22Rv1 (cell line): ENCODE measurements at regions not wholly inside any gene's neighbourhood (a gene's known extent, or its start where the extent isn't known, plus 50 kb on each side); places are given as distances from the start of the nearest gene placed in this dataset.

Experiments
- ZFX ChIP-seq: fragments of 450-650 bp; IDR thresholded peaks from 2 replicates; pipeline ENCODE4 v1.6.1; 2017; ENCODE audit warnings: antibody characterized with exemption, borderline replicate concordance
- TF ChIP-seq, protein P1 (sequence below): fragments of 450-650 bp; IDR thresholded peaks from 2 replicates; pipeline ENCODE4 v1.5.1; 2017; ENCODE audit warnings: mild to moderate bottlenecking

DNA sequence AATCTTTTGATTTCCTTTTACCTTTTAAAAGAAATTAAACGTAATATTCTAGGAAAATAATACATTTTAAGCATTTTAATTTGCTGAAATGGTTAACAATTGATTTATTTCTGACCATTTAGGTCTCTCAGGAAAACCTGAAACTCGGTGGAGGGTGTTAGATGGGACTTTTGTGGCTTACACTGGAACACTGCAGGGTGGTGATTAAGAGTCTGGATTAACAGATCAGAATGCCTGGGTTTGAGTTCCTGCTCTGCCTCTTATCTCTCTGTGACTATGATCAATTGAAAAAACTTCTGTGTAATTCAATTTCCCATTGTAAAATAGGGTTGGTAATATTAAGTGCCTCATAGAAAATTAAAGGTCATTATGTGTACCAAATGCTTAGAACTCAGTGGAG, 168.7 kb downstream of the UBE2E3 start:
- TF ChIP-seq, protein P1, sequence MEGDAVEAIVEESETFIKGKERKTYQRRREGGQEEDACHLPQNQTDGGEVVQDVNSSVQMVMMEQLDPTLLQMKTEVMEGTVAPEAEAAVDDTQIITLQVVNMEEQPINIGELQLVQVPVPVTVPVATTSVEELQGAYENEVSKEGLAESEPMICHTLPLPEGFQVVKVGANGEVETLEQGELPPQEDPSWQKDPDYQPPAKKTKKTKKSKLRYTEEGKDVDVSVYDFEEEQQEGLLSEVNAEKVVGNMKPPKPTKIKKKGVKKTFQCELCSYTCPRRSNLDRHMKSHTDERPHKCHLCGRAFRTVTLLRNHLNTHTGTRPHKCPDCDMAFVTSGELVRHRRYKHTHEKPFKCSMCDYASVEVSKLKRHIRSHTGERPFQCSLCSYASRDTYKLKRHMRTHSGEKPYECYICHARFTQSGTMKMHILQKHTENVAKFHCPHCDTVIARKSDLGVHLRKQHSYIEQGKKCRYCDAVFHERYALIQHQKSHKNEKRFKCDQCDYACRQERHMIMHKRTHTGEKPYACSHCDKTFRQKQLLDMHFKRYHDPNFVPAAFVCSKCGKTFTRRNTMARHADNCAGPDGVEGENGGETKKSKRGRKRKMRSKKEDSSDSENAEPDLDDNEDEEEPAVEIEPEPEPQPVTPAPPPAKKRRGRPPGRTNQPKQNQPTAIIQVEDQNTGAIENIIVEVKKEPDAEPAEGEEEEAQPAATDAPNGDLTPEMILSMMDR = no peak
- no peak for TF ChIP-seq ZFX
